GM18873 (cell line): ENCODE measurements at regions not wholly inside any gene's neighbourhood (a gene's known extent, or its start where the extent isn't known, plus 50 kb on each side); places are given as distances from the start of the nearest gene placed in this dataset.

Experiments
- ATAC-seq: cut with Tn5 transposase; IDR thresholded peaks from one replicate; pipeline ENCODE4 v1.9.1; 2021; ENCODE audit warnings: mild to moderate bottlenecking, moderate library complexity, moderate number of reproducible peaks; ENCODE audit not compliant: unreplicated experiment, low FRiP score

GRCh38 chr14:61193476-61193875 lies 87.7 kb downstream of the TMEM30B start:
- ATAC-seq = no peak

- no peak for ATAC-seq
These were observed 88.1 kb downstream of the TMEM30B start for GRCh38 chr14:61192989-61193388.

- no peak for ATAC-seq
These were observed 89.4 kb downstream of the TMEM30B start for GRCh38 chr14:61191733-61192132.

GRCh38 chr14:61190341-61190740 lies 90.8 kb downstream of the TMEM30B start:
- ATAC-seq = no peak

- no peak for ATAC-seq
These were observed 91.9 kb downstream of the TMEM30B start for GRCh38 chr14:61188978-61189808.

GRCh38 chr14:61188196-61188595 lies 92.9 kb downstream of the TMEM30B start:
- no peak for ATAC-seq

GRCh38 chr14:61187196-61187905 lies 93.8 kb downstream of the TMEM30B start:
- ATAC-seq = no peak

- no peak for ATAC-seq
These were observed 94.6 kb downstream of the TMEM30B start for GRCh38 chr14:61186341-61187195.

- ATAC-seq = no peak
These were observed 95.6 kb downstream of the TMEM30B start for GRCh38 chr14:61185534-61185933.

GRCh38 chr14:61184112-61184511 lies 97.0 kb downstream of the TMEM30B start:
- no peak for ATAC-seq

GRCh38 chr14:61183196-61183885 lies 97.8 kb downstream of the TMEM30B start:
- no peak for ATAC-seq

- ATAC-seq = no peak
These were observed 101.2 kb downstream of the TMEM30B start for GRCh38 chr14:61179796-61180398.

- no peak for ATAC-seq
These were observed 102.0 kb downstream of the TMEM30B start for GRCh38 chr14:61179061-61179690.

- no peak for ATAC-seq
These were observed 102.7 kb downstream of the TMEM30B start for GRCh38 chr14:61178226-61179060.

GRCh38 chr14:61177279-61178225 lies 103.6 kb downstream of the TMEM30B start:
- no peak for ATAC-seq

GRCh38 chr14:61176686-61177085 lies 104.5 kb downstream of the TMEM30B start:
- no peak for ATAC-seq

- no peak for ATAC-seq
These were observed 106.2 kb downstream of the TMEM30B start for GRCh38 chr14:61174987-61175386.
